ENCODE measurements at regions not wholly inside any gene's neighbourhood (a gene's known extent, or its start where the extent isn't known, plus 50 kb on each side); places are given as distances from the start of the nearest gene placed in this dataset.
"Not testable (repeated sequence)": the region's sequence is repeated elsewhere in the genome, so short reads cannot be mapped to it uniquely, and the experiment has no call there.

DNA sequence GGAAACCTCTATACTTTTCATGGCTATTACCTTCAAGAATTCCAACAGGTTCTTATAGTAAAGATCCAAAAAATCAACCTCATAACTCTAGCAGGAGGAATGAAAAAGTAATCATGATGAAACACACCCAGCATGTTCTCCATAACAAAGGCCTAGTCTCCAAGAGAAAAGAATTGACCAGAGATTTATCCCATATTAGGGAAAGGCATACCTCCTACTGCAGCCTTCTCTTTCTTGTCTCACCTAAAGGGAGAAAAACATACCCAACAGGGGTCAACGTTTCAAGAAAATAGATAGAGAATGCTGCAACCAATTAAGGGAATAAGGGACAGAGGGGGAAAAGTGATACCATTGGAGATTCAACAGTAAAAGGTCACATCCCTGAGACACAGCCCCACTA is 262.5 kb downstream of the FRK start:
- DNase-seq (ENCODE audit: low read depth) = no peak

DNA sequence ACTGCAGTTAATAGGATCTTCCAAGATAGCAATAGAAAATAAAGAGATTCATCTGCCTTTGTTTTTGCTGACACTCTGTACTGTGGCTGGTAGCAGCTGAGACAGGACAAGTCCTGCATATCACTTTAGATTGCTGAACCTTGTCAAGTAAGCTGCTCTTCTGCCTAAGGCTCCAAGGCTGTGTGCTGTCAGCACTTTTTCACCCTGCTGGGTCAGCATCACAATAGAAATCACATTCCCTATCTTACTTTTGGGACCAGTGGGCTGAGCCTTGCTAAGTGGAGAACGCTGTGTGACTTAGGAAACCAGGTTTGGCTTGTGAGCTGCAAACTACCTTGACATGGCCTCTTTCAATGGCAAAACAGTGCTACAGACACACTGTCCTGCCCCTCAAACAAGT is 263.9 kb downstream of the FRK start:
- no peak for DNase-seq (ENCODE audit: low read depth)

DNA sequence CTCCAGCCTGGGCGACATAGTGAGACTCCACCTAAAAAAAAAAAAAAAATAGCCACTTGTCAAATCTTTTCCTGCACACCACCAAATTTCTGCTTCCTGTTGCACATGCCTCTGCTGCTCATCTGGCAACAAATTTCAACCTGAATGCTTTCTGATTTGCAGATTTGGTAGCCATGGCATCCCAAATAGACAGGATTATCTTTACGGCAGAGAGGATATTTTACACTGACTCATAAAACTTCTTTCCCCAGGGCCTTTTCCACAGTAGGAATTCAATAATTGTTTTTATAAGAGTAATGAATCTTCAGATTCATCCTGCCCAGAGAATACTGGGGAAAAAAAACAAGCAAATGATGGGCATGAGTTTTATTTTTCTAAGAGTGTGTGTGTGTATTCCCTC is 264.6 kb downstream of the FRK start:
- DNase-seq (ENCODE audit: low read depth) = no peak

DNA sequence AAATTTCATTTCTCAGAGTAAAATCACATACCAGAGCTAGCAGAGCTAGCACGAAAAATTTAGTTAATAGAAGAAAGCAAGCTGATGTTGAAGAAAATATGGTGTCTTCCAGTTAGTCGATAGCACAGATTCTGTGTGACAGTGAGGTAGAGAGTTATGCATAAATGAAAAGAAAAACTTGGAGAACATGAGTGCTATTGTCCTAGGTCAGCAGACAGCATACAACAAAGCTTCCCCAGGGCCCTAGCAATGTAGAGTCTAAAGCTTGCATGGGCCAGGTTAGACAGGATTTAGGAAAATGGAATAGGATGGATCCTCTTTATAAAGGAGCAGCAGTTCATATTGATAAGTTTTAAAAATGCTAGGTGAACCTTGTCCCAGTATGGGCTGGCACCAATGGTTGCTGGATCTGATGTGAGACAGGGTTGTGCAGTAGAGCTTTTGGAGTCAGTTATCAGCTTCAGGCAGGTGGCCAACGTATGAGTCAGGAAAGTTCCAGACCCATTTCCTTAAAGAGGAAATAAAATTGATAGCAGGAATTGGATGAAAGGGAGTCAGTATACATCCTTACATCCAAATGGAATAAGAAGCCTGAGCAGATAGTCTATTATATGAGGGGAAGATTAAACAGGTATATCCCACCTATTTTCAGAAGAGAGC is 277.2 kb downstream of the FRK start:
- peak; percentile 20 for DNase-seq (ENCODE audit: low read depth)

DNA sequence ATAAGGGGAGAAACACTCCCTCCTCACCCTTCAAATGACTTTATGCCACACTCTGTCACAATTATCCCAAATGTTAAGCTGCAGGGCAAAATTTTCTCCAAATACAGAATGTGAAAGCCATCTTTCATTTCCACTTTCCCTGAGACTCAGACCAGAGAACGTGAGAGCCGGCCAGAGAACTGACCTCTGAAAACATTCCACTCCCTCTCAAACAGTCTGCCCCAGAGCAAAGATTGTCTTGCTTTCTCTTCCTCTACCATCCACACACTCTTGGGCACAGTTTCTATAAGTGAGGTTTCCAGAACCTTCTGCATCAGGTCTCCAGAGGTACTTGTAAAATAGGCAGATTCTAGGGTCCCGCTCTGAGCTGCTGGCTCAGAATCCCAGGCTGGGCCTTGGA is 278.1 kb downstream of the FRK start:
- DNase-seq (ENCODE audit: low read depth) = no peak

DNA sequence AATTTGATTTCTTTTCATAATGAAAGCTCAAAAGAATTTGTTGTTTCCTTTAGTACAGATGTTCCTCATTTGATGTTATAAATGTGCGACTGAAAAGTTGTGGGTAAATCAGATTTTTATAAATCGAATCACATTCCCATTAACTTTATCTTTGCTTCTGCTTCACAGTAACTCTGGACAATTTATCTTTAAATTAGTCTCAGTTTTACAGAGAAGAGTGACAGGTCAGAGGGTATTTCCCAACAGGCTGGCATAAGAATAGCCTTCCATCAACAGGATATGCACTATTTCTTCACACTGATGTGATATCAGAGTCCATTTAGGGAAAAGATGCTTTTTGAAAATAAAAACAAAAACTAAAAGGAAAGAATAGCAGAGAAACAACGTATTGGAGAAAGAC is 286.9 kb downstream of the FRK start:
- DNase-seq (ENCODE audit: low read depth) = no peak

DNA sequence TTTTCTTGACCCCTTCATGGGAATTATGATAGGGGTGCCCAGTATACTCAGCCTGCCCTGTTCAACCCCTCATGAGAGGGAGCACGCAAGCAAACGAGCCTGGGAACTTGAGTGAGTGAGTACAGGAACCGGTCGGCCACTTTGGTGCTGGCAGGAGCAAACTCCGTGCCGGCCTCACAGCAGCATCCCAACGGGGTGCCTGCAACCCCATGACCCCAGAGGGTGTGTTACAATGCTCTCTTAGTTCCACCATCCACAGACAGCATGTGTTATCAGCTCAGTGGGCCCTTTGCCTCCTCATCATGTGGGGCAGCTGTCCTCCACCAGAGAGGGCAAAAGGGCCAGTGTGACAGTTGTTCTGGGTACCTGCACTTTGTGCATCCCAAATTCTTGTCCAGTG is 289.8 kb downstream of the FRK start:
- no peak for DNase-seq (ENCODE audit: low read depth)

DNA sequence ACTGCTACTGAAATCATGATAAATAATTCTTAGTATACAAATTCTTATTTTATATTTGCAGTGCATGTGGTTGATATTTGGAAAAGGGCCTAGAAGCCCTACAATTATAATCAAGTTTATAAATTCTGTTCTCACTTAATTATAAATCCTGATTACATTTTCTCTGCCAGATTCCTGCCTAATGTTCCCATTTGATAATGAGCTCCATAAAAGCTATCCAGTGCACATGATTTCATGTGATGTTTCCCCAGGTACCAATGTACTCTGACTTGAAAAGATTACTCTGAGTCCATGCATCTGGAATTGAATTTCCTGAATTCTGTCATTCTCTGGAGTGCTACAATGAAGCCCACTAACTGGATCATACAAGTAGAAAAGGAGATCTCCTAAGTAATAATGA is 292.2 kb downstream of the FRK start:
- no peak for DNase-seq (ENCODE audit: low read depth)

DNA sequence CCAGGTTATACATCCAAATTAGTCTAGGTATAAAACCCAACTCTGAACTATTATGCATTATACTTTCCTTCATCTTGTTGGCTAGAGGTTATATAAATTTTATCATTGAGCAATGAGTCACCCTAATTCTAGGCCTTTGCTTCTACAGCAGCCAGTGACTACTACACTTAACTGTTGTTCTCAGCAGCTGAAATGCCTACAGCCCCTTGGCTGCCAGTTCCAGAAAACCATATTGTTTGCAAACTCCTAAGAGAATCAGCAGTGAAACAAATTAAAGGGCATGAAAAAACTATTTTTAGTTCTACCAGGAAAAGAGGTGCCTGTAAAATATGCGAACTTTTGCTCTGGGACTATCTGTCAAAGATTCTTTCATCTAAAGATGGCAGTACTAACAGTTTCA is 292.8 kb downstream of the FRK start:
- DNase-seq (ENCODE audit: low read depth) = no peak

DNA sequence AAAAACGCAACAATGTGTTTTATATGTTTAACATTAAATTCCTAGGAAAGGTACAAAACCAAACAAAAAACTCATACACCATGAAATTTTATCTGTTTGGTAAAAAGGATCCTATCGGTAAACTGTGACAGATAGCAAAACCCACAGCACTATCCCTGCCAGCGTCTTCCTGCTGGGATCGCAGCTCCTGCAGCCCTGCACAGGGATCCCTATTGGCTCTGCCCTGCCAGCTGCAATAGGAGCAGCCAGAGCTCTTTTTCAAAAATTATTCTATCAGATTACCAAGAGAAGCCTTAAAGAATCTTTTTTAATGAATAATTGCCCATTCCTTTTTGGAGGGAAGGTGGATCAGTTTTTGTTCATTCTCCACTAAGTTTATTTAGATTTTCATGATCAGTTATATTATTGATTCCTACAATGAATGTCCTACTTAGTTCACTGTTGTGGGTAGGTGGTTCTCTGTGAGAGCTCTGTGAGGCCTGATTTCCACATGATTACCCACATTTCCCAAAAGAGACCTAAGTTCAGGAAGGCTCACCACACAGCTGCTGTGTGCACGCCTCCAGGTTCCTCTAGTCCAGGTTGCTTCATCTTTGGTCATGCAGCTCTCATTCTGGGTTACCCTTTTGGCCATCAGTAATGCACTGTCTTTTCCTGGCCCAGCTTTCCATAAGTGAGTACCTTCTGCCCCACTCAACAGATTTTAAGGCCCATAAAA is 293.8 kb downstream of the FRK start:
- DNase-seq (ENCODE audit: low read depth) = no peak

DNA sequence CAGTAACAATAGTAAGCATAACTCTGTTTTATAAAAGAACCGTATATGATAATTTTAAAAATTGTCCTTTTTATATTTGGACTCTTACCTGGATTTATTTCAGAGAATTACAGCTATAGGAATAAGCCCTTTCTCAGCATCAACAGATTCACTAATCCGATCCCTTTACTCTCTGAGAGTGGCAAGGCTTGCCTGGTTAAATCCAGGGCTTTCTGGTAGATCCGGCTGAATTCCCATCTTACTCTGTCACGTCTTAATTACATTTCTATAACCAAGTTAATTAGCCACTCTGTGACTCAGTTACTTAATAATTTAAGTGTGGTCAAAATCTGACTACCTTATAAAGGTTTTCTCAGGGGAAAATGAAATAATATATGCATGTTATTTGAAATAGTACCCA is 294.7 kb downstream of the FRK start:
- no peak for DNase-seq (ENCODE audit: low read depth)

DNA sequence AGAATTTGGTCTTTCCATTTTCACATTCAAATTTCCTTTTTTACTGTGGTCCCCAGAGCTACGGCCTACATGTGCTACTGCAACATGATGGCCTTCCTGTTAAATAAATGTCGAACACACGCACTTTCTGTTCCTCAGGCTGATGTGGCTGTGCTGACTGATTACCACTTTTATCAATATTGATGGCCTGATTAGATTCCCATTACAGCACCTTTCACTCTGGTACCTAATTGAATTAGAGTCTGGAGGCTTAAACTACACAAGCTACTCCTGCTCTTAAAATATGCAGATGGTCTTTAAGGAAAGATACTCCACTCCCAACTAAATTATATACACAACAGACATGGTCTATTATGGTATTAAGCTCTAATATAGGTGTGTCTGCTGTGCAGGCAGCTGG is 301.6 kb downstream of the FRK start:
- DNase-seq (ENCODE audit: low read depth) = no peak

DNA sequence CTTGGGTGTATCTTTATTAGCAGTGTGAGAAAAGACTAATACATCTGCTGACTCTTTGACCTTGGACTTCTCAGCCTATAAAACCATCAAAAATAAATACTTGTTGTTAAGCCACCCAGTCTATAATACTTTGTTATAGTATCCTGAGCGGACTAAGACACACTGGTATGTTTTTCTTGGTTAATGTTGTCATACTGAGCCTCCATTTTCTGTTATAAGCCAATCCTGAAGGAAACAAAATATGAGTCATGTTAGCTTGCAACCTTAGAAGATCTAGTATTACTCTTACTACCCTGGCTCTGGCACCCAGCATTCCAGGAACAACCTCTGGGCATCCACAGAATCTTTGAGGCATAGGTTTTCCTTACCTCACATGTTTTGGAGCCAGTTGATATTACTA is 307.2 kb downstream of the FRK start:
- DNase-seq (ENCODE audit: low read depth) = no peak

DNA sequence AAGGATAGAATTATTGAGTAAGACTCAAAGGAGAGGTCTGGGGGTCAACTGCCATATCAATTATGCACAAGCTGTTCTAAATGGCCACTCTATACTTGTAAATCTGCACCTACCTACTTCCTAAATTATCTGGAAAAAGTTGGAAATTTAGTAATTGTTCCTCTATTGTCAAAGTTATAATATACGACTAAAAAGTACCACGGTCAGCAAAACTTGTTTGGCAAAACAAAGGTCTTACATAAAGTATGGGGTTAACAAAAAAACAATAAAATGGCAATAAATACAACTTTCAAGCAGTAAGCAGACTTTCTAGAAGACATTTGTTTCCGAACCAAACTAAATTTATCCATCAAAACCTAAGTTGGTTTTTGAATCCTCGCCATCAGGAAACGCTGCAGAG is 309.7 kb downstream of the FRK start:
- DNase-seq (ENCODE audit: low read depth) = no peak

DNA sequence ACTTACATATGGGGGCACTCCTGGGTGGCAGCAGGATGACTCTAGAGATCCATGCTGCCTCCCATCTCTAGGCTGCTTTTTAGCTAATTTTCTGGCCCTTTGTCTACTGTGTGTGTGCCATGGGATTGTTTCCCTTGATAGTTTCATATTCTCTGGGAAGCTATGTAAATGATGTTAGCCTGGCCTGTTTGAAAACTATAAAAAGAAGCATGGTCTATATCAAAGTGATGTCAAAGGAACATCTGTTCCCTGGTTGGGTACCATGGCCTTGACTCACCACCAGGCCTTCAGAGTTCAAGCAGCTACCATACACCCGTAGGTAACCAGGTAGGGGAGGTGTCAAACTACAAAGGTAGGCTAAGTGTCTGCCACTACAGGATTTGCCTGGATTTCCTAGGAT is 310.4 kb downstream of the FRK start:
- DNase-seq (ENCODE audit: low read depth) = no peak

DNA sequence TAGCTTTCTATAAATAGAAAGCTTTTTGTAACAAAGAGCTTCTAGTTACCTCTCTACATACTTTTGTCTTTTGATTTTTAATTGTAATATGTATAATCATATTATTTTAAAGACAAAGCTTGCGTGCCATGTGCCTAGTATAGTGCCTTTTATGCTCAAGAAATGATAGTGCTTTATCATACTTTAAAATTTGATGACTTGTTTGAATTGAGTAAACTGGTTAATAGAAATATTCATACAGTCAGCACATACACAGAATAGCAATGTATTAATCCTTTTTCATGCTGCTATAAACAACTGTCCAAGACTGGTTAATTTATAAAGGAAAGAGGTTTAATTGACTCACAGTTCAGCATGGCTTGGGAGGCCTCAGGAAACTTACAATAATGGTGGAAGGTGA is 313.0 kb downstream of the FRK start:
- DNase-seq (ENCODE audit: low read depth) = no peak

DNA sequence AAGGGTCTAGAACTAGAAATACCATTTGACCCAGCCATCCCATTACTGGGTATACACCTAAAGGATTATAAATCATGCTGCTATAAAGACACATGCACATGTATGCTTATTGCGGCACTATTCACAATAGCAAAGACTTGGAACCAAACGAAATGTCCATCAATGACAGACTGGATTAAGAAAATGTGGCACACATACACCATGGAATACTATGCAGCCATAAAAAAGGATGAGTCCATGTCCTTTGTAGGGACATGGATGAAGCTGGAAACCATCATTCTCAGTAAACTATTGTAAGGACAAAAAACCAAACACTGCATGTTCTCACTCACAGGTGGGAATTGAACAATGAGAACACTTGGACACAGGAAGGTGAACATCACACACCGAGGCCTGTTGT is 314.1 kb downstream of the FRK start:
- DNase-seq (ENCODE audit: low read depth) = not testable (repeated sequence)

DNA sequence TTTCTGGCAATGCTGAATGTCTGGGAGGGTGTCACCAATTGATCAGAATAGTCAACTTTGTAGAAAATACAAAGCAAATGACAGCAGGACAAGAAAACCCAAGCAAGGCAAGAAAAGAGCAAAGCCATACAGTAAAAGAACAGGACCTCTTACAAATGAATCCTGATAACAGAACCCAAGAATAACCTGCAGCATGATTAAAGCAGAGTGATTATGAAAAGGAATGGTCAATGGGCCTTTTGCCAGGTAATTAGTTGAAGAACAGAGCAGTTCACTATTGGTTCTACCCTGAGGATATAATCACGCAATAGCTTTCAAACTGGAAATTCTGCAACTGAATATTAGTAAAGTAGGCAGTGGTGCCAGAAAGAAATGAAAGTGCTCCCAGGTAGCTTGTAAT is 319.8 kb downstream of the FRK start:
- DNase-seq (ENCODE audit: low read depth) = no peak

DNA sequence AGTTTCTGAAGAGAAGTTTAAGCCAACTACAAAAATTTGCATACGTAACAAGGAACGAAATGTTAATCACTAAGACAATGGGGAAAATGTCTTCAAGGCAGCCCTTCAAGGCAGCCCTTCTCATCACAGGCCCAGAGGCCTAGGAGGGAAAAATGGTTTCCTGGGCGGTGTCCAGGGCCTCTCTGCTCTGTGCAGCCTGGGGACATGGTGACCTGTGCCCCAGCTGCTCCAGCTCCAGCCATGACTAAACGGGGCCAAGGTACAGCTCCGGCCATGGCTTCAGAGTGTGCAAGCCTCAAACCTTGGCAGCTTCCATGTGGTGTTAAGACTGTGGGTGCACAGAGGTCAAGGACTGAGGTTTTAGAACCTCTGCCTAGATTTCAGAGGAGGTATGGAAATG is 325.1 kb downstream of the FRK start:
- no peak for DNase-seq (ENCODE audit: low read depth)

DNA sequence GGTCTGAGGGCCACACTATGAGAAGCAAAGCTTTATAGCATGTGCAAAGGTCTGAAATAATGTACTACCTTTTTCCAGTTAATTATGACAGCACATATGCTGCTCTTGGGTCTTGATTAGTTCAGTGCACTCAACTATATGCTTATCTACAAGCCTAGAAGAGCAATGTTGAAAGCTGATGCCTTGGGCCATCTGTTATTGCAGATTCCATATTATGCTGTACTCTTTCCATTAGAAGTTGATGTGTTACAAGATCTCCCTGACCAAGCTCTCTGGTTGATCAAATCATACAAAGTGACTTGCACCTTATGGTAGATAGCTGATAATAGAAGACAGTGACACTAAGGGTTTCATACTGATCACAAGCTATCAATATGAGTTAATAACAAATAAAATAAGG is 327.3 kb downstream of the FRK start:
- DNase-seq (ENCODE audit: low read depth) = no peak

DNA sequence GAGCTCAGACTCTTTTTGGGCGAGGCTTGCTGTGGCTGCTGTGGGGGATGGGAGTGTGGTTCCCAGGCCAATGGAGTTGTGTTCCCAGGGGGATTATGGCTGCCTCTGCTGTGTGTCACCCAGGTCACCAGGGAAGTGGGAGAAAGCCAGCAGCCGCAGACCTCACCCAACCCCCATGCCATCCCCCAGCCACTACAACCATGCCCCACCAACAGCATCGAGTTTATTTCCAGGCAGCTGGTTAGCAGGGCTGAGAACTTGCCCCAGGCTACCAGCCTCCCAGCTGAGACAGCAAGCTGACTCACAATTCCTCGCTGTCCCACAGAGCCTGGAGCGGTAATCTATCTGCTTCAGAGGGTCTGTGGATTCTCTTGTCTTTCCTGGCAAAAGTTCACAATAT is 331.7 kb downstream of the FRK start:
- DNase-seq (ENCODE audit: low read depth) = no peak

DNA sequence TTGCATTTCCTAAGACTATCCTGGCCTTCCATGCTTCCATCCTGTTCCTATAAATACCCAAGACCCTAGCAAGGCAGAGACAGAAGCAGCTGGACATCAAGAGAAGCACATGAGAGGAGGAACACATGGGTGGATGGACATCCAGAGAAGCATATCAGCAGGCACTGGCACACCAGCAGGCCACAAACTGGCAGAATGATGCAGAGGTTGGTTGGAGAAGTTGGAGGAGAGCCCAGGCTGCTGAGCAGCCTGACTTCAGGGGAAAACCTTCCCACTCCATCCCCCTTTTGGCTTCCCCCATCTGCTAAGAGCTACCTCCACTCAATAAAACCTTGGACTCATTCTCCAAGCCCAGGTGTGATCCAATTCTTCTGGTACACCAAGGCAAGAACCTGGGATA is 332.5 kb downstream of the FRK start:
- no peak for DNase-seq (ENCODE audit: low read depth)

DNA sequence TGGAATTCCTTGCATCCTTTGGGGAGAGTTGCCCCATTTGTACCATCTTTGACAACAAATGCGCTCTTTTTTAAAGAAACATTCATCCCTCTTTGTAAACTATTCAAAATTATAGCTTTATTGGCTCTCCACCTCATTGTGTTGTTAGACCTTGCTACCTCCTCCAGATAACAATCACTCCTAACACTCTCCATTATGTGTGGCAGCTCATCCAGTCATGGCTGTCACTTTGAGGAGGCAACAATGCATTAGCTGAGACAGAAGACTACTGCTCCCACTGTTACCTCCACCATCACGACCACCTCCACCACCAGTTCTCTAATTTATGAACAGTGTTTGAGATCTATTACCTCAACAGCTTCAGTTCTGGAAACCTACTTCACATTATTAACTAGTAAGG is 339.1 kb downstream of the FRK start:
- no peak for DNase-seq (ENCODE audit: low read depth)

DNA sequence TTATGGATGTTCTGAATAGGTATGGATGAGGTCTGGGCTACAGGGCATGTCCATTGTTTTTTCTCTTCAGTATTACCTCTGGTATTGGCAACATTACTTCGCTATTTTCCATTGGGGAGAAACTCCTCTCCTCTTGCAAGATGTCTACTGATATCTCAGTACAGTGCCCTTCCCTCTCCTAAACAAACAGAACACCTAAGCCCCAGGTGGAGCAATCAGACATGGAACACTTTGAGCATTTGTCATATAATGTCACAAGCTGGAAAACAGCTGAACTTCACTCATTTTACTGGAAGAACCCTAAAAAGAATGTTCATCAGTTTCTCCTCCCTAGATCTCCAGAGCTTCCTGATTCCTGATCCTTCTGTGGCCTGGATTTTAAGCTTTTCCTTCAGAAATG is 339.8 kb downstream of the FRK start:
- DNase-seq (ENCODE audit: low read depth) = no peak
